RWPE1 (cell line): ENCODE measurements at regions not wholly inside any gene's neighbourhood (a gene's known extent, or its start where the extent isn't known, plus 50 kb on each side); places are given as distances from the start of the nearest gene placed in this dataset.

ENCODE experiments used
- CTCF ChIA-PET: fragments of 350-600 bp; sonication (Branson Sonifier 250); formaldehyde crosslinking; extraction: SDS; loops from one replicate; lab custom pipeline; 2021; lab: Yijun Ruan, JAX
- POLR2A ChIA-PET: fragments of 400-600 bp; formaldehyde crosslinking; extraction: SDS; loops from one replicate; lab custom pipeline; 2020; ENCODE audit warnings: antibody characterized with exemption; ENCODE audit not compliant: low non-redundant PET; lab: Yijun Ruan, JAX
- DNase-seq: peaks from one replicate; pipeline ENCODE4 v3.0.0; 2012; ENCODE audit warnings: low spot score
- H3K27ac ChIP-seq: fragments of 450-650 bp; 2 replicates; pipeline ENCODE4 v1.5.1; 2017
- CTCF ChIP-seq: fragments of 450-650 bp; conservative IDR thresholded peaks from 2 replicates; pipeline ENCODE4 v1.5.1; 2017; ENCODE audit warnings: low read depth, mild to moderate bottlenecking

- H3K27ac ChIP-seq = no peak overlapping the region
- ChIA-PET POLR2A (no interaction called here), CTCF (no interaction called here)
- no peak; the same call in 1 of the 2 replicates for TF ChIP-seq CTCF
- no peak for DNase-seq
Measured at GRCh38 chr6:33967966-33968724, 164.3 kb upstream of the MLN start.

- H3K27ac ChIP-seq = no peak overlapping the region
Measured at GRCh38 chr6:33967265-33967767, 163.5 kb upstream of the MLN start.

GRCh38 chr6:33966536-33966935 lies 162.7 kb upstream of the MLN start:
- TF ChIP-seq CTCF = no peak
- ChIA-PET POLR2A (no interaction called here), CTCF (no interaction called here)
- no peak for DNase-seq
- H3K27ac ChIP-seq = no peak overlapping the region

More at GRCh38 chr6:33967265-33967767, 163.5 kb upstream of the MLN start:
- TF ChIP-seq CTCF = no peak
- no peak for DNase-seq
- POLR2A ChIA-PET = no interaction called here
- CTCF ChIA-PET = no interaction called here

GRCh38 chr6:33965766-33966165 lies 162.0 kb upstream of the MLN start:
- ChIA-PET POLR2A (no interaction called here), CTCF (no interaction called here)
- H3K27ac ChIP-seq = no peak overlapping the region
- TF ChIP-seq CTCF = no peak
- DNase-seq = no peak

GRCh38 chr6:33964387-33964786 lies 160.6 kb upstream of the MLN start:
- POLR2A ChIA-PET = no interaction called here
- CTCF ChIA-PET = no interaction called here
- DNase-seq = no peak
- no peak for TF ChIP-seq CTCF
- H3K27ac ChIP-seq = no peak overlapping the region

DNA sequence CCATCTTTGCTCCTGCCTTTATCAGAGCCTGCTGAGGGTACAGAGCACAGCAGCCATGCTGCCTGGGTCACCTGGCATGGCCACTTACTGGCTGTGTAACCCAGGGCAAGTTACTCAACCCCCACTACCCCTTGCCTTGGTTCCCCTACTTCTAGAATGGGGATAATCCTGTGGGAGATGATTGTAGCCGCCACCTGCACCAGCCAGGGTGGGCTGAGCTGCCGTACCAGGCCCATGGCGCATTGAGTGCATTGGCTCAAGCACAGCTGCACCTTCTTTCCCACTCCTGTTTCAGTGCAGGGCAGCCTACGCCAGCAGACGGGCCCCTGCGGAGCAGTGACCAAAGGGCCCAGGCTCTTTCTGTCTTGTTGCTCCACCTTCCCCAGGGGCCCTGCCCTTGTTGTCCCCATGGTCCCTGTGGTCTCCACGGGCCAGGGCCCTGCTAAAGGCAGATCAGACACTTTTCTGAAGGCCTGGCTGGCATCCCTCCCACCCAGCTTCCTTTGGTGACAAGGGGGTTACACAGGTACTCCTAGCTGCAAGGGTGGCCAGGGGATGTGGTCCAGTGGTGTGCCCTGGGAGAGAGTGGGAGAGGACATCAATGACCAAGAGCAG lies 159.4 kb upstream of the MLN start:
- TF ChIP-seq CTCF = no peak
- POLR2A ChIA-PET = no interaction called here
- DNase-seq = no peak
- CTCF ChIA-PET = no interaction called here
- no peak overlapping the region for H3K27ac ChIP-seq
